K562 (cell line): ENCODE measurements at regions not wholly inside any gene's neighbourhood (a gene's known extent, or its start where the extent isn't known, plus 50 kb on each side); places are given as distances from the start of the nearest gene placed in this dataset.

Experiments used
- ATF7 ChIP-seq: fragments of 450-650 bp; IDR thresholded peaks from 2 replicates; pipeline ENCODE4 v1.7.1; 2014; ENCODE audit warnings: mild to moderate bottlenecking, moderate library complexity
- CCNT2 ChIP-seq: IDR thresholded peaks from 2 replicates; pipeline ENCODE4 v1.6.1; 2011; ENCODE audit warnings: borderline replicate concordance, low read depth, mild to moderate bottlenecking, moderate library complexity, mixed read lengths, low read length; ENCODE audit not compliant: insufficient read length; ENCODE audit errors: extremely low read depth
- CREM ChIP-seq: IDR thresholded peaks from 2 replicates; pipeline ENCODE4 v1.6.1; 2014; ENCODE audit warnings: antibody characterized with exemption, low read depth
- CTBP1 ChIP-seq: fragments of 450-650 bp; IDR thresholded peaks from 2 replicates; pipeline ENCODE4 v1.6.1; 2016; ENCODE audit warnings: borderline replicate concordance
- HMBOX1 ChIP-seq: sonication (generic); IDR thresholded peaks from 2 replicates; pipeline ENCODE4 v1.6.1; 2016
- JUND ChIP-seq, 2 experiments: IDR thresholded peaks; 2 replicates in 1 of 2; 3 replicates in 1 of 2; pipeline ENCODE4 v1.6.1; 2011; ENCODE audit warnings: borderline replicate concordance in 2 of 2, low read depth in 2 of 2, low read length in 2 of 2, improper control_type of control experiment in 1 of 2, missing biosample characterization in 1 of 2, missing genetic modification characterization in 1 of 2, missing genetic modification reagents in 1 of 2
- NEUROD1 ChIP-seq: fragments of 150-350 bp; IDR thresholded peaks from 2 replicates; pipeline ENCODE4 v1.6.1; 2014; ENCODE audit warnings: borderline replicate concordance, low read length, low read depth; ENCODE audit not compliant: partially characterized antibody
- OTX1 ChIP-seq: fragments of 450-650 bp; formaldehyde crosslinking; IDR thresholded peaks from 2 replicates; pipeline ENCODE4 v1.4.0; 2022; ENCODE audit warnings: mild to moderate bottlenecking
- SMAD2 ChIP-seq: fragments of 150-350 bp; IDR thresholded peaks from 2 replicates; pipeline ENCODE4 v1.6.1; 2014; ENCODE audit warnings: low read depth, mild to moderate bottlenecking, low read length
- STAT5A ChIP-seq: IDR thresholded peaks from 2 replicates; pipeline ENCODE4 v1.6.1; 2012; ENCODE audit warnings: low read length, inconsistent platforms, borderline replicate concordance
- ZNF3 ChIP-seq: fragments of 250-450 bp; sonication (Bioruptor Pico); IDR thresholded peaks from 2 replicates; pipeline ENCODE4 v1.5.0; 2021; ENCODE audit warnings: mild to moderate bottlenecking, moderate library complexity
- ZSCAN29 ChIP-seq: fragments of 450-650 bp; IDR thresholded peaks from 2 replicates; pipeline ENCODE4 v1.6.1; 2017
- TF ChIP-seq, protein P1 (sequence below): sonication (generic); formaldehyde crosslinking; IDR thresholded peaks from 2 replicates; pipeline ENCODE4 v1.8.1; 2023; ENCODE audit warnings: mild to moderate bottlenecking, missing genetic modification reagents
- TF ChIP-seq, protein P2 (sequence below): fragments of 450-650 bp; IDR thresholded peaks from 2 replicates; pipeline ENCODE4 v1.6.1; 2017; ENCODE audit warnings: antibody characterized with exemption, mild to moderate bottlenecking
- TF ChIP-seq, protein P3 (sequence below): IDR thresholded peaks from 3 replicates; pipeline ENCODE4 v1.6.1; 2011; ENCODE audit warnings: borderline replicate concordance, mild to moderate bottlenecking, moderate library complexity; ENCODE audit not compliant: insufficient read length; ENCODE audit errors: extremely low read depth

- TF ChIP-seq JUND (IDR thresholded peaks at IDR 0.05; ENCODE audit: borderline replicate concordance, low read depth, low read length), result peak; percentile 34; the same call in 1 of the 2 replicates
- TF ChIP-seq JUND (tag; IDR thresholded peaks at IDR 0.05; ENCODE audit: borderline replicate concordance, low read depth, low read length), result no peak
- TF ChIP-seq OTX1 (CRISPR knock-in tag), result no peak
- TF ChIP-seq HMBOX1, result no peak
- peak; percentile 67 for TF ChIP-seq NEUROD1
- TF ChIP-seq ZSCAN29, result peak; percentile 58; the same call in 1 of the 2 replicates
- TF ChIP-seq ZNF3 (CRISPR knock-in tag), result no peak
- TF ChIP-seq STAT5A, result peak; percentile 50; the same call in 1 of the 2 replicates
- TF ChIP-seq, protein P1, sequence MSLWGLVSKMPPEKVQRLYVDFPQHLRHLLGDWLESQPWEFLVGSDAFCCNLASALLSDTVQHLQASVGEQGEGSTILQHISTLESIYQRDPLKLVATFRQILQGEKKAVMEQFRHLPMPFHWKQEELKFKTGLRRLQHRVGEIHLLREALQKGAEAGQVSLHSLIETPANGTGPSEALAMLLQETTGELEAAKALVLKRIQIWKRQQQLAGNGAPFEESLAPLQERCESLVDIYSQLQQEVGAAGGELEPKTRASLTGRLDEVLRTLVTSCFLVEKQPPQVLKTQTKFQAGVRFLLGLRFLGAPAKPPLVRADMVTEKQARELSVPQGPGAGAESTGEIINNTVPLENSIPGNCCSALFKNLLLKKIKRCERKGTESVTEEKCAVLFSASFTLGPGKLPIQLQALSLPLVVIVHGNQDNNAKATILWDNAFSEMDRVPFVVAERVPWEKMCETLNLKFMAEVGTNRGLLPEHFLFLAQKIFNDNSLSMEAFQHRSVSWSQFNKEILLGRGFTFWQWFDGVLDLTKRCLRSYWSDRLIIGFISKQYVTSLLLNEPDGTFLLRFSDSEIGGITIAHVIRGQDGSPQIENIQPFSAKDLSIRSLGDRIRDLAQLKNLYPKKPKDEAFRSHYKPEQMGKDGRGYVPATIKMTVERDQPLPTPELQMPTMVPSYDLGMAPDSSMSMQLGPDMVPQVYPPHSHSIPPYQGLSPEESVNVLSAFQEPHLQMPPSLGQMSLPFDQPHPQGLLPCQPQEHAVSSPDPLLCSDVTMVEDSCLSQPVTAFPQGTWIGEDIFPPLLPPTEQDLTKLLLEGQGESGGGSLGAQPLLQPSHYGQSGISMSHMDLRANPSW (CRISPR knock-in tag), result no peak
- TF ChIP-seq, protein P2, sequence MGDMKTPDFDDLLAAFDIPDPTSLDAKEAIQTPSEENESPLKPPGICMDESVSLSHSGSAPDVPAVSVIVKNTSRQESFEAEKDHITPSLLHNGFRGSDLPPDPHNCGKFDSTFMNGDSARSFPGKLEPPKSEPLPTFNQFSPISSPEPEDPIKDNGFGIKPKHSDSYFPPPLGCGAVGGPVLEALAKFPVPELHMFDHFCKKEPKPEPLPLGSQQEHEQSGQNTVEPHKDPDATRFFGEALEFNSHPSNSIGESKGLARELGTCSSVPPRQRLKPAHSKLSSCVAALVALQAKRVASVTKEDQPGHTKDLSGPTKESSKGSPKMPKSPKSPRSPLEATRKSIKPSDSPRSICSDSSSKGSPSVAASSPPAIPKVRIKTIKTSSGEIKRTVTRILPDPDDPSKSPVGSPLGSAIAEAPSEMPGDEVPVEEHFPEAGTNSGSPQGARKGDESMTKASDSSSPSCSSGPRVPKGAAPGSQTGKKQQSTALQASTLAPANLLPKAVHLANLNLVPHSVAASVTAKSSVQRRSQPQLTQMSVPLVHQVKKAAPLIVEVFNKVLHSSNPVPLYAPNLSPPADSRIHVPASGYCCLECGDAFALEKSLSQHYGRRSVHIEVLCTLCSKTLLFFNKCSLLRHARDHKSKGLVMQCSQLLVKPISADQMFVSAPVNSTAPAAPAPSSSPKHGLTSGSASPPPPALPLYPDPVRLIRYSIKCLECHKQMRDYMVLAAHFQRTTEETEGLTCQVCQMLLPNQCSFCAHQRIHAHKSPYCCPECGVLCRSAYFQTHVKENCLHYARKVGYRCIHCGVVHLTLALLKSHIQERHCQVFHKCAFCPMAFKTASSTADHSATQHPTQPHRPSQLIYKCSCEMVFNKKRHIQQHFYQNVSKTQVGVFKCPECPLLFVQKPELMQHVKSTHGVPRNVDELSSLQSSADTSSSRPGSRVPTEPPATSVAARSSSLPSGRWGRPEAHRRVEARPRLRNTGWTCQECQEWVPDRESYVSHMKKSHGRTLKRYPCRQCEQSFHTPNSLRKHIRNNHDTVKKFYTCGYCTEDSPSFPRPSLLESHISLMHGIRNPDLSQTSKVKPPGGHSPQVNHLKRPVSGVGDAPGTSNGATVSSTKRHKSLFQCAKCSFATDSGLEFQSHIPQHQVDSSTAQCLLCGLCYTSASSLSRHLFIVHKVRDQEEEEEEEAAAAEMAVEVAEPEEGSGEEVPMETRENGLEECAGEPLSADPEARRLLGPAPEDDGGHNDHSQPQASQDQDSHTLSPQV, result no peak
- TF ChIP-seq SMAD2, result no peak
- peak; percentile 51; the same call in 1 of the 2 replicates for TF ChIP-seq CTBP1
- TF ChIP-seq CREM, result peak; percentile 52; the same call in 1 of the 2 replicates
- peak; percentile 43 for TF ChIP-seq CCNT2
- TF ChIP-seq ATF7, result 0 out of 2 replicates have a peak, but pooled peaks have one; percentile 20
- TF ChIP-seq, protein P3, sequence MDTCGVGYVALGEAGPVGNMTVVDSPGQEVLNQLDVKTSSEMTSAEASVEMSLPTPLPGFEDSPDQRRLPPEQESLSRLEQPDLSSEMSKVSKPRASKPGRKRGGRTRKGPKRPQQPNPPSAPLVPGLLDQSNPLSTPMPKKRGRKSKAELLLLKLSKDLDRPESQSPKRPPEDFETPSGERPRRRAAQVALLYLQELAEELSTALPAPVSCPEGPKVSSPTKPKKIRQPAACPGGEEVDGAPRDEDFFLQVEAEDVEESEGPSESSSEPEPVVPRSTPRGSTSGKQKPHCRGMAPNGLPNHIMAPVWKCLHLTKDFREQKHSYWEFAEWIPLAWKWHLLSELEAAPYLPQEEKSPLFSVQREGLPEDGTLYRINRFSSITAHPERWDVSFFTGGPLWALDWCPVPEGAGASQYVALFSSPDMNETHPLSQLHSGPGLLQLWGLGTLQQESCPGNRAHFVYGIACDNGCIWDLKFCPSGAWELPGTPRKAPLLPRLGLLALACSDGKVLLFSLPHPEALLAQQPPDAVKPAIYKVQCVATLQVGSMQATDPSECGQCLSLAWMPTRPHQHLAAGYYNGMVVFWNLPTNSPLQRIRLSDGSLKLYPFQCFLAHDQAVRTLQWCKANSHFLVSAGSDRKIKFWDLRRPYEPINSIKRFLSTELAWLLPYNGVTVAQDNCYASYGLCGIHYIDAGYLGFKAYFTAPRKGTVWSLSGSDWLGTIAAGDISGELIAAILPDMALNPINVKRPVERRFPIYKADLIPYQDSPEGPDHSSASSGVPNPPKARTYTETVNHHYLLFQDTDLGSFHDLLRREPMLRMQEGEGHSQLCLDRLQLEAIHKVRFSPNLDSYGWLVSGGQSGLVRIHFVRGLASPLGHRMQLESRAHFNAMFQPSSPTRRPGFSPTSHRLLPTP, result no peak
Measured at GRCh38 chr15:69876064-69876940, 221.4 kb downstream of the TLE3 start (continued).
